GM21423 (cell line): ENCODE measurements at regions not wholly inside any gene's neighbourhood (a gene's known extent, or its start where the extent isn't known, plus 50 kb on each side); places are given as distances from the start of the nearest gene placed in this dataset.
"Not testable (repeated sequence)": the region's sequence is repeated elsewhere in the genome, so short reads cannot be mapped to it uniquely, and the experiment has no call there.

Experiments used
- ATAC-seq: cut with Tn5 transposase; IDR thresholded peaks from one replicate; pipeline ENCODE4 v1.9.1; 2021; ENCODE audit warnings: mild to moderate bottlenecking, moderate library complexity; ENCODE audit not compliant: unreplicated experiment

DNA sequence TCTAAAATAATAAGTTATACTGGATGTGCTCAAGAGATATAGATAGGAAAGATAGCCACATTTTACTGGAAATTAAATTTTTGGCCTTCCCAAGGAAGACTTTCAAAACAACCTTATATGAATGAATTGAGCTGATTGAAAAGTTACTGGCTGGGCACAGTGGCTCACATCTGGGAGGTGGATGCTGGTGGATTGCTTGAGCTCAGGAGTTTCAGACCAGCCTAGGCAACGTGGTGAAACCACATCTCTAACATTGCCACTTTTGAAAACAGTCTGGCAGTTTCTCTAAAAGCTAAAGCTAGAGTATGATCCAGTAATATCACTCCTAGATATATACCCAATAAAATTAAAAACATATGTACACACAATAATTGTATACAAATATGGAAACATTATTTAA lies 231.4 kb upstream of the POU1F1 start:
- no peak for ATAC-seq

DNA sequence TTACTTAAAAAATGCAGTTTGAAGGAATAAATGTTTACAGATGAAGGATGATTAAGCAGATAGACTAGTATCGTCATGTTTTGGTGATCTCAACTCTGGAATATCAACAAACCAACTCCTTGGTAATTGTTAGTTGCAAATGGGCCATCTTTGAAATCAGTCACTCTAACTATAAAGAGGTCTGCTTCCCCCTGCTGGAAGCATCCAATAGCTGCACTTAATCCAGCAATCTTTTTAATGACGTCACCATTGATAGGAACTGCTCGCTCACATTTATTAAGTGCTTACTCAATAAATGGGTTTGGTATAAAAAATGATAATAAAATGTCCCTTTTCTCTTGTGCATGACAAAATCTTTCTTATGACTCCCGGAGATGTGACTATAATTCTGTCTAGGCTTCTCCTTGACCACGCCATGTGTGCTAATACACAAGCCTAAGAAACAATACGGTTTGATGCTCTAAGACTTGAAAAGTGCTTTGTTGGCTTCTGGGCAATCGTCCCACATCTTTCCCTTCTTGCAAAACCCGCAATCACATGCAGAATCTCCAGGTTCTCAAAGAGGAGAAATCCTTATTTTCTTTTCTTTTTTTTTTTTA lies 227.6 kb upstream of the POU1F1 start:
- peak; percentile 84 for ATAC-seq

- ATAC-seq: no peak
Measured at GRCh38 chr3:87501076-87501475, 224.7 kb upstream of the POU1F1 start.

GRCh38 chr3:87498358-87499080 lies 222.1 kb upstream of the POU1F1 start:
- no peak for ATAC-seq

- no peak for ATAC-seq
Measured at GRCh38 chr3:87495938-87496337, 219.6 kb upstream of the POU1F1 start.

- ATAC-seq: no peak
Measured at GRCh38 chr3:87494264-87494663, 217.9 kb upstream of the POU1F1 start.

DNA sequence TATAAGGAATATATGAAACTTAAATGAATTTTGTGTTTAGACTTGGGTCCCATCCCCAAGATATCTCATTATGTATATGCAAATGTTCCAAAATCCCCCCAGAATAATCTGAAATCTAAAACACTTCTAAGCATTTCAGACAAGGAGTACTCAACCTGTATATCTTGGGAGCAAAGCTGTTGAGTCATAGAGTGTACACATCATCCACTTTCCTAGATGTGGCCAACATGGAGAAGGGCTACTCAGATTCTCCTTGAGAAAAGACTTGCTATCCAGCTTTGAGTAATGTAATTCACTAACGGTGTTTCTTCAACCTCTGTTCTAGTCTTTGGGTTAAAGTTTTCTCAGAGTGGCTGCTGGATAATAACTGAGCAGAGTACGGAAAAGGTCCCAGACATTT lies 215.5 kb upstream of the POU1F1 start:
- ATAC-seq: no peak

GRCh38 chr3:87489892-87490291 lies 213.5 kb upstream of the POU1F1 start:
- no peak for ATAC-seq

GRCh38 chr3:87488765-87489164 lies 212.4 kb upstream of the POU1F1 start:
- no peak for ATAC-seq

DNA sequence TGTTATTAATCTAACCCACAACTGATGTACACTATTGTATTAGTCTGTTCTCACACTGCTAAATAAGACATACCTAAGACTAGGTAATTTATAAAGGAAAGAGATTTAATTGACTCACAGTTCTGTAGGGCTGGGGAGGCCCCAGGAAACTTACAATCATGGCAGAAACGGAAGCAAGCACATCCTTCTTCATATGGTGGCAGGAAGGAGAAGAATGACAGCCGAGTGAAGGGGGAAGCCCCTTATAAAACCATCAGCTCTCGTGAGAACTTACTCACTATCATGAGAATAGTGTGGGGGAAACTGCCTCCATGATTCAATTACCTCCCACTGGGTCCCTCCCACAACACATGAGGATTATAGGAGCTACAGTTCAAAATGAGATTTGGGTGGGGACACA lies 210.3 kb upstream of the POU1F1 start:
- ATAC-seq: not testable (repeated sequence)

DNA sequence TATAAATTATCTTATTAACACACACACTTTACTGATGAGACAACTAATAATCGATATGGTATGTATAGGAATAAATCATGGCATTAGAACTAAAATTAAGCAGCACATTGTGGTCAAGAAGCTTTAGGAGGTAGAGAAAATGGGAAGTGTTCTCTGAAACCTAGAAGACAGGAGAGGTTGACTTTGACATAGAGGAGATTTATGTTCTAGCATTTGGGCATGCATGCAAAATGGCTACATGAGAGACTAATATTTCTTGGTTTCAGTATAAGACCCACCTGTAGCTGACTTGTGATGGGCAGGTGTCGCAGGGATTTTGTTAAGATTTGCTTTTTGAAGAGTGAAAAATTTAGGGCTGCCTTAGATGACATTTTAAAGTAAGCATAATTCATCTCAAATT lies 209.7 kb upstream of the POU1F1 start:
- no peak for ATAC-seq

- ATAC-seq: no peak
Measured at GRCh38 chr3:87478716-87479115, 202.3 kb upstream of the POU1F1 start.

- no peak for ATAC-seq
Measured at GRCh38 chr3:87473944-87474343, 197.6 kb upstream of the POU1F1 start.

GRCh38 chr3:87468938-87469337 lies 192.6 kb upstream of the POU1F1 start:
- ATAC-seq: no peak

GRCh38 chr3:87468235-87468634 lies 191.9 kb upstream of the POU1F1 start:
- ATAC-seq: no peak

DNA sequence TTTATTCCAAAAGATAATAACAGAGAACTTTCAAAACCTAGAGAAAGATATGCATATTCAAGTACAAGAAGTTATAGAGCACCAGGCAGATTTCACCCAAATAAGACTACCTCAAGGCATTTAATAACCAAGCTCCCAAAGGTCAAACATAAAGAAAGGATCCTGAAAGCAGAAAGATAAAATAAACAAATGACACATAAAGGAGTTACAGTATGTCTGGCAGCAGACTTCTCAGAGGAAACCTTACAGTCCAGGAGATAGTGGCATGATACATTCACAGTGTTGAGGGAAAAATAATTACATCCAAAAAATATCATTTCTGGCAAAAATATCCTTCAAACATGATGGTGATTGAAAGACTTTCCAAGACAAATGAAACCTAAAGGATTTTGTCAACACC lies 185.8 kb upstream of the POU1F1 start:
- no peak for ATAC-seq

GRCh38 chr3:87461443-87461842 lies 185.1 kb upstream of the POU1F1 start:
- ATAC-seq: no peak

DNA sequence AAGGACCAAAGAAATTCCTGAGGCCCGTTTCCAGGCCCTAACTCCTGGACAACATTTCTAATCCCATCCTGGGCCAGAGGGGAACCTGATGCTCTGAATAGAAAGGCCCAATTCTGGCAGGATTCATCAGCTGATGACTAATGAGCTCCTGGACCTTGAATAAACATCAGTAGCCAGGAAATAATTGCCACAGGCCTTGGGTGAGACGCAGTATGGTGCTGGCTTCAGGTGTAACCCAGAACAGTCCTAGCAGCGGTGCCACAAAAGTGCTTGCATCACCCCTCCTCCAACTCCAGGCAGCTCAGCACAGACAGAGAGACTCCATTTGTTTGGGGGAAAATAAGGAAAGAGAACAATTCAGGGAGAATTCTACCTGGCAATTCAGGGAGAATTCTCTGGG lies 184.7 kb upstream of the POU1F1 start:
- ATAC-seq: no peak

GRCh38 chr3:87448558-87448957 lies 172.2 kb upstream of the POU1F1 start:
- ATAC-seq: no peak

DNA sequence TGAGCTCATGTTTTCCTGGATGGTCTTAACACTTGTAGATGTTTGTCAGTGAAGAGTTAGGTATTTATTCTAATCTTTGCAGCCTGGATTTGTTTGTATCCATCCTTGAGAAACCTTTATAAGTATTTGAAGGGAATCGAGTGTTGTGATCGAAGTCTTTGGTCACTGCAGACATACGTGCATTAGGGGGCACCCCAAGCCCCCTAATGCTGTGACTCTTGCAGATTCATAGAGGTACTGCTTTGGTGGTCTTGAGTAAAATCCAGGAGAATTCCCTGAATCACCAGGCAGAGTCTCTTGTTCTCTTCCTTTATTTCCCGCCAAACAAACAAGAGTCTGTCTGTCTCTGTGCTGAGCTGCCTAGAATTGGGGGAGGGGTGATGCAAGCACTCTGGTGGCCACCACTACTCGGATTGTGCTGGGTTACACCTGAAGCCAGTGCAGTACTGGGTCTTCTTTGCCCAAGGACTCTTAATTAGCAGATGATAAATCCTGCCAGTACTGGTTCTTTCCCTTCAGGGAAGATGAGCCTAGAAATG lies 170.5 kb upstream of the POU1F1 start:
- no peak for ATAC-seq

DNA sequence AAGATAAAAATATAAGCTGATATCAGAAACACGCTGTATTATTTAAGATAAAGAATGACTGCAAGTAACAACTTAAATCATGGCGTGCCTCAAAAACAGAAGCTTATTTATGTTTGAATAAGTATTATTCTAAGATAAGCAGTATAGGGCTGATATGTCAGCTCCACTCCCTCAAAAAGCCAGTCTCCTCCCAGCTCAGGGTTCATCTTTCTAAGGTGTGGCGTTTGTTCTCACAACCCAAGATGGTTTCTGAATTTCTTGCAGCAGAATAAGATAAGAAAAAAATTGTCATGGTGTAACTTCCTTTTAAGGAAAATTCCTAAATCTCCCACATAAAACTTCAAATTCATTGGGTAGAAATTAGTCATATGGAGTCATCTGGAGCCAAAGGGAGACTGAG lies 166.1 kb upstream of the POU1F1 start:
- no peak for ATAC-seq

DNA sequence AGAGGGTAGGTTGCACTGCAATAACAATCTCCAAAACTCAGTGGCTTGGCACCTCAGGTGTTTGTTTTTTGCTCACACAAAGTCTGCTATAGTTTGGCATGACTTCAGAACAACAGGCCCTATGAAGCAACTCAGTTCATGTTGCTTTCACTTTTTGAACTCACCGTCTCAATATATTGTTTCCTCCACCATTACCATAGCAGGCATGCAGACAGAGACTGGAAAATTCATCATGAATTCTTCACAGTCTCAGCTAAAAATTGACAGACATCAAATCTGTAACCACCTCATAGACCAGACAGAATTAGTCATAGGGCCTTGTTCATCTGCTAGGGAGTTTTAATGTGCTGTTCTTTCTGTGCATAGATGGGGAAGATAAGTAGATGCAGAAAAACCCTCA lies 161.4 kb upstream of the POU1F1 start:
- no peak for ATAC-seq
